ENCODE measurements at regions not wholly inside any gene's neighbourhood (a gene's known extent, or its start where the extent isn't known, plus 50 kb on each side); places are given as distances from the start of the nearest gene placed in this dataset.
A peak's percentile ranks its signal among the peaks of the same experiment; 100 is the strongest.
"Not testable (repeated sequence)": the region's sequence is repeated elsewhere in the genome, so short reads cannot be mapped to it uniquely, and the experiment has no call there.

DNA sequence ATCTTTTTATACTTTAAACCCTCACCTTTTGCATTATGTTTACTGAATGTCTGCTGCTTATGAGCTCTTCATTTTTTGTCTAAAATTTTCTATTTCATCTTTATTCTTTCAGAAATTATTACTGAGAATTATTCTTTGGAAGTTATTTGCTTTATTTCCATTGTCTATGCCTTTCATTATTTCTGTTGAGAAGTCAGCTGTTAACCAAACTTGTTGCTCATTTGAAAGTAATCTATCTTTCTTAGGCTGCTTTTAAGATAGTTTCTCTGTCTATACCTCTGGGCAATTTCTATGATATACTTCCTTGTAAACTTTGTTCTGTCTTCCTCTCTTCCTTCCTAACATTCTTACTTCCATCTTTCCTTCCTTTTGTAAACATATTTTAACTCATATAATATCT lies 1165.9 kb upstream of the CELF2 start:
- no peak overlapping the region for H3K27ac ChIP-seq (ENCODE audit: low read depth, low read length)
- peaks cover 0 to 5% (median 3%) of the 10 kb centered on the region in 5 donors for H3K4me1 ChIP-seq (ENCODE audit: control insufficient read depth in 5 of 5, insufficient read depth in 5 of 5, low read length in 5 of 5)
- H3K36me3 ChIP-seq (ENCODE audit: control insufficient read depth in 5 of 5, insufficient read depth in 5 of 5, low read length in 5 of 5): no peaks in the 10 kb centered on the region
- H3K9me3 ChIP-seq (ENCODE audit: control insufficient read depth in 5 of 5, low read length in 5 of 5): peaks cover 0 to 15% (median 7%) of the 10 kb centered on the region in 5 donors
- H3K9ac ChIP-seq (ENCODE audit: low read length in 5 of 5): no peak overlapping the region
- no peaks in the 10 kb centered on the region for H3K27me3 ChIP-seq (ENCODE audit: control insufficient read depth in 5 of 5, insufficient read depth in 4 of 5, low read length in 5 of 5)
- no peak overlapping the region for H3K4me3 ChIP-seq (ENCODE audit: low read depth in 1 of 5, low read length in 5 of 5)

DNA sequence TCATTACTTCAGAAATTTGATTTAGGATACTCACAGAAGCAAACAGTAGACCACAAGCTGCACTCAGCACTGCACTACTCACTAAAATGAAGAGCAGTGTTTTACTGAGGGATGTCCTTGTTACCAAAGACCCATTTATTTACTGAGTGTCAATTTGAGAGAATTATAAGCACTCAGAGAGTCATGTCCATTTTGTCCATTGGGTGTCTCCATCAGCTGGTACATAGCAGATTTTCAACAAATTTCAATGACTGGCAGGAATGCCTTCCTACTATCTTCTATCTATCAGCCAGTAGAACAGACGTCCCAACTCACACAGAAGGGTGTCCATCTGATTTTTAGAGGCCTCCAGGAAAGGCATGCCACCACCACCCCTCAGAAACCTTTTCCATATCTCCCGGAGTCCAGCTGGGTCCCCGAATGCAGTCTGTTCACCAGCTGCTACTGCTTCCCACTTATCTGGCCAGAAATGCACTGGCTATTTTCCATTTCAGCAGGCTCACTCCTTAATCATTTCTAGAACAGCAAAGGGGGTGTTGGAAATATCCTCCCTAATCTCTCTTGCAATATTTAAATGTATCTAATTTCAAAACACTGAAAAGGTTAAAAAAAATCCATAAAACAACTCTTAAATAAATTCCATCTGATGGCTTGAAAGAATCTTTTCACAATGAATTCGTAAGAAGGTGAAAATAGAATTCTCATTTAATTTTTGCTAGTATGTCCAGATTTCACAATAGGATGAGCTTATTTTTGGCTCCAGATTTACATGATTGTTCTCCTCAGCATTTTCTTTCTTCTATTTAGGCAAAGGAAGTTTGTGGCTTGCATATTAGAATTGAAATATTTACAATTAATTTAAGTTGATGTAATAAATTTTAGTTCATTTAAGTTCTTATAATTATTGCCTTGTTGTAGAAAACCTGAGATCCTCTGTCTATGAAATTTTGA lies 1164.0 kb upstream of the CELF2 start:
- H3K4me3 ChIP-seq (ENCODE audit: low read depth in 1 of 5, low read length in 5 of 5): peak overlapping the region in 1 of 5 donors; percentile 9
- H3K36me3 ChIP-seq (ENCODE audit: control insufficient read depth in 5 of 5, insufficient read depth in 5 of 5, low read length in 5 of 5): no peaks in the 10 kb centered on the region
- no peak overlapping the region for H3K27ac ChIP-seq (ENCODE audit: low read depth, low read length)
- no peaks in the 10 kb centered on the region for H3K27me3 ChIP-seq (ENCODE audit: control insufficient read depth in 5 of 5, insufficient read depth in 4 of 5, low read length in 5 of 5)
- no peak overlapping the region for H3K9ac ChIP-seq (ENCODE audit: low read length in 5 of 5)
- H3K4me1 ChIP-seq (ENCODE audit: control insufficient read depth in 5 of 5, insufficient read depth in 5 of 5, low read length in 5 of 5): peaks cover 0 to 5% (median 3%) of the 10 kb centered on the region in 5 donors
- H3K9me3 ChIP-seq (ENCODE audit: control insufficient read depth in 5 of 5, low read length in 5 of 5): peaks cover 0 to 15% (median 7%) of the 10 kb centered on the region in 5 donors

DNA sequence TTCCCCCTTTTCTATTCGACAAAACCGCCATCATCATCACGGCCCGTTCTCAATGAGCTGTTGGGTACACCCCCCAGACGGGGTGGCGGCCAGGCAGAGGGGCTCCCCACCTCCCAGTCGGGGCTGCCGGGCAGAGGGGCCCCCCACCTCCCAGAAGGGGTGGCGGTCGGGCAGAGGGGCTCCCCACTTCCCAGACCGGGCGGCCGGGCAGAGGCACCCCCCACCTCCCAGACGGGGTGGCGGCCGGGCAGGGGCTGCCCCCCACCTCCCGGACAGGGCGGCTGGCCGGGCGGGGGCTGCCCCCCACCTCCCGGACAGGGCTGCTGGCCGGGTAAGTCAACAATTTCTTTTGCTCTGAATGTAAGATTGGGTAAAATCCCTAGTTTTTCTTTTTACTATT lies 1162.2 kb upstream of the CELF2 start:
- not testable (repeated sequence) for H3K27ac ChIP-seq (ENCODE audit: low read depth, low read length); H3K36me3 ChIP-seq (ENCODE audit: control insufficient read depth in 5 of 5, insufficient read depth in 5 of 5, low read length in 5 of 5); H3K4me1 ChIP-seq (ENCODE audit: control insufficient read depth in 5 of 5, insufficient read depth in 5 of 5, low read length in 5 of 5); H3K9ac ChIP-seq (ENCODE audit: low read length in 5 of 5); H3K4me3 ChIP-seq (ENCODE audit: low read depth in 1 of 5, low read length in 5 of 5); H3K9me3 ChIP-seq (ENCODE audit: control insufficient read depth in 5 of 5, low read length in 5 of 5); H3K27me3 ChIP-seq (ENCODE audit: control insufficient read depth in 5 of 5, insufficient read depth in 4 of 5, low read length in 5 of 5)

DNA sequence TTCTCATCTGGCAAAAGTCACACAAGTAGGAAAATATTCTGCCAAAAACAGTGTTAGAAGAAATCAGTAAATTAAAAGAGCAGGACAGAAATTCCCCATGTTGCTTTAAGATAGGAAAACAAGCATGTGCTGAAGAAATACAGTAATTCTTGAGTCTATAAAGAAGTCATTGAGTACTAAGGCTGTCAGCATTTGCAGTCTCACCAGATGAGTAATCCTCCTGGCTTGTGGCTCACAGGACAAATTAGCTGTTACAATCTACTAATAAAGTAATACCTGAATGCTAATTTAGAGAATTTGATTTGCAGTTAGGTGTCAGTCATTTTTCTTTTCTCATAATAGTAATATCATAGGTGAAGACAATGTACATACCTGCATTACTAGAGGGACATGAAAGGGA lies 1158.9 kb upstream of the CELF2 start:
- peaks cover 0 to 4% (median 0%) of the 10 kb centered on the region in 5 donors for H3K9me3 ChIP-seq (ENCODE audit: control insufficient read depth in 5 of 5, low read length in 5 of 5)
- no peak overlapping the region for H3K9ac ChIP-seq (ENCODE audit: low read length in 5 of 5)
- peaks cover 0 to under 1% (median 0%) of the 10 kb centered on the region in 5 donors for H3K4me1 ChIP-seq (ENCODE audit: control insufficient read depth in 5 of 5, insufficient read depth in 5 of 5, low read length in 5 of 5)
- no peaks in the 10 kb centered on the region for H3K36me3 ChIP-seq (ENCODE audit: control insufficient read depth in 5 of 5, insufficient read depth in 5 of 5, low read length in 5 of 5)
- no peak overlapping the region for H3K27ac ChIP-seq (ENCODE audit: low read depth, low read length)
- H3K4me3 ChIP-seq (ENCODE audit: low read depth in 1 of 5, low read length in 5 of 5): no peak overlapping the region
- no peaks in the 10 kb centered on the region for H3K27me3 ChIP-seq (ENCODE audit: control insufficient read depth in 5 of 5, insufficient read depth in 4 of 5, low read length in 5 of 5)

DNA sequence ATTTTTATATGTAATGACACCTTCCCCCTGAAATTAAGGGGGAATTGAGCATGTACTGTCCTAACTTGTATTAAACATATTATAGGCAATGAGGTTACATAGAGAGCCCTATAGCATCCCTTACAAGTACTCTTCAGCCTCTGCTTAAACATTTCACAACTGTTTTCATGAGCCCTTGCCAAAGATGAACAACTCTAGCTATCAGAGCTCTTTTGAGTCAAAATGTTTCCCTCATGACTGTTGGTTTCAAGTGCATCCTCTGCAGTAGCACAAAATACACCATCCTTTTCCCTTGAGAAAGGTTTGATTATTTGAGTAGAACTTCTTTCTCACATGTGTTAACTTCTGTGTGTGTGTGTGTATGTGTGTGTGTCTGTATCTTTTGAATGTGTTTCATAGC lies 1157.6 kb upstream of the CELF2 start:
- Histone ChIP-seq H3K27ac (ENCODE audit: low read depth, low read length) (no peak overlapping the region), H3K9me3 (ENCODE audit: control insufficient read depth in 5 of 5, low read length in 5 of 5) (peaks cover 0 to 4% (median 0%) of the 10 kb centered on the region in 5 donors), H3K9ac (ENCODE audit: low read length in 5 of 5) (no peak overlapping the region), H3K4me1 (ENCODE audit: control insufficient read depth in 5 of 5, insufficient read depth in 5 of 5, low read length in 5 of 5) (no peaks in the 10 kb centered on the region), H3K27me3 (ENCODE audit: control insufficient read depth in 5 of 5, insufficient read depth in 4 of 5, low read length in 5 of 5) (no peaks in the 10 kb centered on the region), H3K36me3 (ENCODE audit: control insufficient read depth in 5 of 5, insufficient read depth in 5 of 5, low read length in 5 of 5) (no peaks in the 10 kb centered on the region), H3K4me3 (ENCODE audit: low read depth in 1 of 5, low read length in 5 of 5) (no peak overlapping the region)

DNA sequence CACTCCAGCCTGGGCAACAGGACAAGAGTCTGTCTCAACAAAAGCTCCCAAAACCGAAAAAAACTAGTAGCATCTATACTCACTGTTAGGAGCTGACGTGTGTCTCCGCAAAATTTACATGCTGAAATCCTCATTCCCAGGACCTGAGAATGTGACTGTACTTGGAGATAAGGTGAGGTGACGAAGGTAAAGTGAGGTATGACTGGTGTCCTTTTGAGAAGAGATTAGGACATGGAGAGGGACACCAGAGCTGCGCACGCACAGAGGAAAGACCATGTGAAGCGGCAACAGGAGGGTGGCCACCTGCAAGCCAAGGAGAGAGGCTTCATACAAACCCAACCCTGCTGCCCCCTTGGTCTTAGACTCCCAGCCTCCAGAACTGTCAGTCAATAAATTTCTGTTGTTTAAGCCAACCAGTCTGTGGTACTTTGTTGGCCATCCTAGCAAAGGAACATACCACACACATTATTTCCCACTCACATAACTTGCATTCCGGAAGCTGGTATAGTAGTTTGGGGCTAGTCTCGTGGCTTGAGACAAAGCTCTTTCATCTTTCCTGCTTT lies 1154.0 kb upstream of the CELF2 start:
- peaks cover 0 to 4% (median 0%) of the 10 kb centered on the region in 5 donors for H3K9me3 ChIP-seq (ENCODE audit: control insufficient read depth in 5 of 5, low read length in 5 of 5)
- H3K4me1 ChIP-seq (ENCODE audit: control insufficient read depth in 5 of 5, insufficient read depth in 5 of 5, low read length in 5 of 5): no peaks in the 10 kb centered on the region
- H3K27ac ChIP-seq (ENCODE audit: low read depth, low read length): no peak overlapping the region
- no peak overlapping the region for H3K9ac ChIP-seq (ENCODE audit: low read length in 5 of 5)
- no peaks in the 10 kb centered on the region for H3K27me3 ChIP-seq (ENCODE audit: control insufficient read depth in 5 of 5, insufficient read depth in 4 of 5, low read length in 5 of 5)
- H3K4me3 ChIP-seq (ENCODE audit: low read depth in 1 of 5, low read length in 5 of 5): no peak overlapping the region
- no peaks in the 10 kb centered on the region for H3K36me3 ChIP-seq (ENCODE audit: control insufficient read depth in 5 of 5, insufficient read depth in 5 of 5, low read length in 5 of 5)

DNA sequence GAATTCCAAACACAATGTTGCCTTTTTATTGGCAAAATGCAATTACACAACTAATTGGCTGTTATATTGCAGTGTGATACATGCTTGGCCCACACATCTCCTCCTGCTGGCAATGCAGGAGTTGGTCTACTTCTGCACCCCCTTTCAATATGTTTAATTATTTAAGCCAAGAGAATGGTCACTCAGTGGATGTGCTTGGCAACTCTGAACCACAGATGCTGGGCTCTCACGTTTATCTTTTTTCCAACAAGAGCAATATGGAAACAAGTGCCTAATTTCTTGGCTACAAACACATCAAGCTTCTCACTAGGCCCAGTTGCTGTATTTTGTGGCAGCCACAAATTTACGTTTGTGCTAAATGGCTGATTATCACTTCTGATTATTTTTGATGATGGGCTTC lies 1149.2 kb upstream of the CELF2 start:
- Histone ChIP-seq H3K36me3 (ENCODE audit: control insufficient read depth in 5 of 5, insufficient read depth in 5 of 5, low read length in 5 of 5) (no peaks in the 10 kb centered on the region), H3K4me3 (ENCODE audit: low read depth in 1 of 5, low read length in 5 of 5) (no peak overlapping the region), H3K9ac (ENCODE audit: low read length in 5 of 5) (no peak overlapping the region), H3K4me1 (ENCODE audit: control insufficient read depth in 5 of 5, insufficient read depth in 5 of 5, low read length in 5 of 5) (no peaks in the 10 kb centered on the region), H3K27ac (ENCODE audit: low read depth, low read length) (no peak overlapping the region), H3K27me3 (ENCODE audit: control insufficient read depth in 5 of 5, insufficient read depth in 4 of 5, low read length in 5 of 5) (no peaks in the 10 kb centered on the region), H3K9me3 (ENCODE audit: control insufficient read depth in 5 of 5, low read length in 5 of 5) (peaks cover 0 to 1% (median 0%) of the 10 kb centered on the region in 5 donors)

DNA sequence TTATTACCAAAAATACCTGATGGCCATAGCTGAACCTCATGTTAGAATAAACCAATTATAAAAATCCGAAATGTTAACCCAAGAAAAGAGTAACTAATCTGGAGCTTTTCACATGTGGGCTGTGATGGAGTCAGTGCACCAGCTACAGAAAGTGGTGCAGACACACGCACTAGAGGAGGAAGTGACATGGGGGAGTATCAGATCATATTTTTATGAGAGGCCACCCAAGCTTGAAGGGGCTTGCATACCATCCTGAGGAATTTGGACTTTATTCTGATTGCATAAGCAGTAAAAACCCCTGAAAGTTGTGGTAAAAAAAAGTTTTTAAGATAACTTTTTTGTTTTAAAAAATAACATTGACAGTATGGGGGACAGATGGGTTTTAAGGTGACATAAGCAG lies 1148.5 kb upstream of the CELF2 start:
- Histone ChIP-seq H3K4me1 (ENCODE audit: control insufficient read depth in 5 of 5, insufficient read depth in 5 of 5, low read length in 5 of 5) (no peaks in the 10 kb centered on the region), H3K9me3 (ENCODE audit: control insufficient read depth in 5 of 5, low read length in 5 of 5) (no peaks in the 10 kb centered on the region), H3K36me3 (ENCODE audit: control insufficient read depth in 5 of 5, insufficient read depth in 5 of 5, low read length in 5 of 5) (no peaks in the 10 kb centered on the region), H3K27me3 (ENCODE audit: control insufficient read depth in 5 of 5, insufficient read depth in 4 of 5, low read length in 5 of 5) (no peaks in the 10 kb centered on the region), H3K4me3 (ENCODE audit: low read depth in 1 of 5, low read length in 5 of 5) (no peak overlapping the region), H3K27ac (ENCODE audit: low read depth, low read length) (no peak overlapping the region), H3K9ac (ENCODE audit: low read length in 5 of 5) (no peak overlapping the region)

DNA sequence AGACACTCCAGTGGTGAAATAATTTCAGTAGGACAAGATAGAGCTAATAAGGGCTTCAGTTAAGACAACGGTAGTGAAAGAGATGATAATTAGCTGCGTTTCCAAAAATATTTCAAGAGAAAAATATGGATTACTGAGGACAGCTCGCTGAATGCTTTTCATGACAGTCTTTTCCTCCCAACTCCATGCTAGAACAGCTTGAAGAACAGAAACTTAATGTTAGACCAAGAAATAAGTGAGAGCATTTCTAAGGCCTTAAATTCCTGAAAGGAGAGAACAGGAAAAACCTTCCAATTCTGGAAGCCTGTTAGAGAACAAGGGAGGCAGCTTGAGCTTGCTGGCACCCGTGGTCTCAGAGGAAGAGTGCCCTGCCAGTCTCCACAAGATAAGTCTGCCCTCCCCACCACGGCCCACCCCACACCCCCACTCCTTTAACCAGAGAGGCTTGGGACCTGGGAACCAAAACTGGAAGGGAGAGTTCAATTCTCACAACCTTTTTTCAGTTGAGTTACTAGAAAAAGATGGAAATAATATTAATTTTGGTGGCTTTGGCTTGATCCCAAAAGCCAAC lies 1148.0 kb upstream of the CELF2 start:
- Histone ChIP-seq H3K4me1 (ENCODE audit: control insufficient read depth in 5 of 5, insufficient read depth in 5 of 5, low read length in 5 of 5) (no peaks in the 10 kb centered on the region), H3K27me3 (ENCODE audit: control insufficient read depth in 5 of 5, insufficient read depth in 4 of 5, low read length in 5 of 5) (no peaks in the 10 kb centered on the region), H3K36me3 (ENCODE audit: control insufficient read depth in 5 of 5, insufficient read depth in 5 of 5, low read length in 5 of 5) (no peaks in the 10 kb centered on the region), H3K4me3 (ENCODE audit: low read depth in 1 of 5, low read length in 5 of 5) (no peak overlapping the region), H3K9ac (ENCODE audit: low read length in 5 of 5) (no peak overlapping the region), H3K9me3 (ENCODE audit: control insufficient read depth in 5 of 5, low read length in 5 of 5) (no peaks in the 10 kb centered on the region), H3K27ac (ENCODE audit: low read depth, low read length) (no peak overlapping the region)

DNA sequence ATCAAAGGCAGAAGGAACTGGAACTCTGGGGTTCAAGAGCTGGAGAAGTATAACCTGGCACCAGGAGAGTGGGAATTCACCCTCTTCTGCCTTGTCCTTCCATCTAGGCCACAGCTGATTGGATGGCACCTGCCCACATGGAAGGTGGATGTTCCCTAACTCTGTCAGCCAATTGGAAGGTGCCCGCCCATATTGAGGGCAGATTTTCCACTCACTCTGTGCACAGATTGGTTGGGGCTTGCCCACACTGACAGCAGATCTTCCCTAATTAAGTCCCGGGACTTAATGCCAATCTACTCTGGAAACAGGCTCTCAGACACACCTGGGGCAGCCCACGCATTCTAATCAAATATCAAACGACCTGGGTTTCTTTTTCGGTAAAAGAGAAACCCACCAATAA lies 1142.3 kb upstream of the CELF2 start:
- Histone ChIP-seq H3K27me3 (ENCODE audit: control insufficient read depth in 5 of 5, insufficient read depth in 4 of 5, low read length in 5 of 5) (no peaks in the 10 kb centered on the region), H3K4me3 (ENCODE audit: low read depth in 1 of 5, low read length in 5 of 5) (no peak overlapping the region), H3K4me1 (ENCODE audit: control insufficient read depth in 5 of 5, insufficient read depth in 5 of 5, low read length in 5 of 5) (no peaks in the 10 kb centered on the region), H3K27ac (ENCODE audit: low read depth, low read length) (no peak overlapping the region), H3K9ac (ENCODE audit: low read length in 5 of 5) (no peak overlapping the region), H3K36me3 (ENCODE audit: control insufficient read depth in 5 of 5, insufficient read depth in 5 of 5, low read length in 5 of 5) (no peaks in the 10 kb centered on the region), H3K9me3 (ENCODE audit: control insufficient read depth in 5 of 5, low read length in 5 of 5) (peaks cover 0 to 6% (median 0%) of the 10 kb centered on the region in 5 donors)
